Skeletal muscle satellite cell (primary cell): ENCODE measurements at regions not wholly inside any gene's neighbourhood (a gene's known extent, or its start where the extent isn't known, plus 50 kb on each side); places are given as distances from the start of the nearest gene placed in this dataset.
"Not testable (repeated sequence)": the region's sequence is repeated elsewhere in the genome, so short reads cannot be mapped to it uniquely, and the experiment has no call there.

Source experiments
- H3K27me3 ChIP-seq: 2 replicates; pipeline ENCODE4 v1.7.0; 2013; ENCODE audit warnings: low read length; ENCODE audit not compliant: control insufficient read depth, insufficient read depth
- H3K36me3 ChIP-seq: 2 replicates; pipeline ENCODE4 v1.7.0; 2013; ENCODE audit warnings: mild to moderate bottlenecking, control low read depth, low read length; ENCODE audit not compliant: insufficient read depth
- H3K4me1 ChIP-seq: 2 replicates; pipeline ENCODE4 v1.7.0; 2013; ENCODE audit warnings: low read length; ENCODE audit not compliant: control insufficient read depth, insufficient read depth
- H3K4me2 ChIP-seq: 2 replicates; pipeline ENCODE4 v1.7.0; 2013; ENCODE audit warnings: mild to moderate bottlenecking, low read length
- H3K4me3 ChIP-seq: 2 replicates; pipeline ENCODE4 v1.7.0; 2013; ENCODE audit warnings: low read length
- H3K9ac ChIP-seq: 2 replicates; pipeline ENCODE4 v1.7.0; 2013; ENCODE audit warnings: mild to moderate bottlenecking, low read depth, low read length, moderate library complexity
- H3K9me3 ChIP-seq: replicated peaks from 2 replicates; pipeline ENCODE4 v1.7.0; 2013; ENCODE audit warnings: mild to moderate bottlenecking, control low read depth, low read length

DNA sequence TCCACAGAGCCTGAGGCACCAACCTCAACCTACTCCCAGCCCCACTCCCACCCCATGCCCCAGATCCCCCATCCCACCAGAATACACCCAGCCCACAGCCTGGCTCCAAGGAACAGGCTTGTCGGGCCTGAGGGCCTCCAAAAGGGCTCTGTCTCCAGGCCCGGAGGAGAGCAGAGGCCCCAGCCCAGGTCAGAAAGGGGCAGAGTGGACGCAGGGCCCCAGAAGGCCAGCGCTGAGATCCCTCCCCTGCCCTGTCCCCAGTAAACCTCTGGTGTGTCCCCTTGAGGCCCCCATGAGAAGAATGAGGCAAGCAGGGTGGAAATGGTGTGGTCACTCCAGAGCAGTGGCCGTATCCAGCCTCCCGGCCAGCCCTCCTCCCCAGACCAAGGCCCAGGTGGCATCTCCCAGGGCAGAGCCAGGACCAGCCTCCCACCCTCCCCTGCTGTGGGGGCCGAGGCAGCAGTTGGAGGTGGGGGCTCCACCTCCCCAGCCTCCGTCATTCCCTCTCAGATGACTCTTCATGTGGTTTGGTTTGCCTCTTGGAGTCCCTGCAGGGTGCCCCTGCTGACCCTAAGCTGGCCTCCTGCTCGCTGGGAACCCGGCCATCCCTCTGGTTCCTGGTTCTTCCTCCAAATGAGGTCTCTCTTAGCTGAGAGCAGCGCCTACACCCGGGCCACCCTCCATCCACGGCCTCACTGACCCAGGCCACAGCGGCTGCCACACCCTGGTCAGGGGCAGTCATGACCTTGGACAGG lies 195.0 kb downstream of the IGLL1 start:
- no peaks in the 10 kb centered on the region for H3K4me1 ChIP-seq
- no peak overlapping the region for H3K4me3 ChIP-seq
- peaks cover 16% of the 10 kb centered on the region for H3K27me3 ChIP-seq
- H3K9me3 ChIP-seq = no peaks in the 10 kb centered on the region
- H3K4me2 ChIP-seq = no peak overlapping the region
- no peak overlapping the region for H3K9ac ChIP-seq
- H3K36me3 ChIP-seq = no peaks in the 10 kb centered on the region

DNA sequence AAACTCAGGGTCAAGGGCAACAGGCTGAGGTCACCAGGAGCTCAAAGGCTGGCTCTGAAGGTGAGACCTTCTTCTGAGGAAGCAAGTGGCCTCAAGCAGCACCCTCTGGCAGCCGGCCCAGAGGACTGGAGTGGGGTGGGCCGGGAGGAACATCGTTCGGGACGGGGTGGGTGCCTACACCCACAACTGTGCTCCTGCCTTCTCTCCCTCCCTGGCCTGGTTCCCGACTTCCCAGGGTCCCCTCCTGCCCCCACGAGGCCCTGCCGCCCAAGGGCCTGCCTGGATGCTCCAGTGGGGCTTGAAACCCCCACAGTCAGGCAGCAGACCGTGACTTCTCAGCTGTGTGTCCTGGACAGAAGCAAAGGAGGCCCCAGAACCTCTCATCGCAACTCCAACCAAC lies 195.7 kb downstream of the IGLL1 start:
- Histone ChIP-seq H3K9me3 (no peaks in the 10 kb centered on the region), H3K4me3 (no peak overlapping the region), H3K9ac (no peak overlapping the region), H3K36me3 (no peaks in the 10 kb centered on the region), H3K27me3 (peaks cover 15% of the 10 kb centered on the region), H3K4me1 (no peaks in the 10 kb centered on the region), H3K4me2 (no peak overlapping the region)

DNA sequence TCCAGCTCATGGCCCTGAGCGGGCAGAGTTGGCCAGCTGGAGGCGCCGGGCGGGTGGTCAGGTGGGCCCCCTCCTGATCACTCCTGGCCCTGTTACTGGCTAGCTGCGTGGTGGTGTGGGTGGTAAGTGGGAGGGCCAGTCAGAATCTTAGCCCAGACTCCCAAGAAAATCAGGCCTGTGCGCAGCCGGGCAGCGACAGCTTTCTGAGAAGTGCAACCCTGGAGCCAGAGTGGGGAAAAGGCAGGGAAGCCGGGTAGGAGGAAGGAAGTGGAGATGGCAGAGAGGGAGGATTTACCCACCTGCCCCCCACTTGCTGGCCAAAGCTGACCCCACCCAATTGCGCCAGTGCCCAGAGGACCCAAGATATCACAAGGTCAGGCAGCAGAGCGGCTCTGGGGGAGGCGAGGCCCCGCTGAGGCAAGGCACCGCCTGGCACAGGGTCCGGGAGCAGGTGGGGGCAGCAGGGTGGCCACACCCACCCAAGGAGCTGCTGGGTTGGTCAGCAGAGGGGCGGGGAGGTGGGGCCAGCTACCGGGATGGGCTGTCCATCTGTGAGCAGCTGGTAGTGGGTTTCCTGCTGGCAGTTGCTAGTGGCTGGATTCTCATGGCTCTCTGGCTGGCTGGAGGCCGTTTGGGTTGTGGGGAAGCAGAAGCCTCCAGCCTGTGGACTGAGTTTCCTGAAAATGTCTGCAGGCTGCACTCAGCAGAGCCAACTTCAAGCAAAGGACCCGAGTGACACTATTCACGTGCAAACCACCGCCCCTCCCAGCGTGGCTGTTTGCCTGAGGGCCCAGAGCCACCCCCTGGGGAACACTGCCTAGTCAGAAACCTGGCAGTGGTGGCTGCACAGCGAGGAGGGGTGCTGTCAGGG lies 196.4 kb downstream of the IGLL1 start:
- H3K4me2 ChIP-seq = no peak overlapping the region
- no peaks in the 10 kb centered on the region for H3K36me3 ChIP-seq
- no peak overlapping the region for H3K4me3 ChIP-seq
- no peak overlapping the region for H3K9ac ChIP-seq
- no peaks in the 10 kb centered on the region for H3K9me3 ChIP-seq
- no peaks in the 10 kb centered on the region for H3K4me1 ChIP-seq
- peaks cover 13% of the 10 kb centered on the region for H3K27me3 ChIP-seq

DNA sequence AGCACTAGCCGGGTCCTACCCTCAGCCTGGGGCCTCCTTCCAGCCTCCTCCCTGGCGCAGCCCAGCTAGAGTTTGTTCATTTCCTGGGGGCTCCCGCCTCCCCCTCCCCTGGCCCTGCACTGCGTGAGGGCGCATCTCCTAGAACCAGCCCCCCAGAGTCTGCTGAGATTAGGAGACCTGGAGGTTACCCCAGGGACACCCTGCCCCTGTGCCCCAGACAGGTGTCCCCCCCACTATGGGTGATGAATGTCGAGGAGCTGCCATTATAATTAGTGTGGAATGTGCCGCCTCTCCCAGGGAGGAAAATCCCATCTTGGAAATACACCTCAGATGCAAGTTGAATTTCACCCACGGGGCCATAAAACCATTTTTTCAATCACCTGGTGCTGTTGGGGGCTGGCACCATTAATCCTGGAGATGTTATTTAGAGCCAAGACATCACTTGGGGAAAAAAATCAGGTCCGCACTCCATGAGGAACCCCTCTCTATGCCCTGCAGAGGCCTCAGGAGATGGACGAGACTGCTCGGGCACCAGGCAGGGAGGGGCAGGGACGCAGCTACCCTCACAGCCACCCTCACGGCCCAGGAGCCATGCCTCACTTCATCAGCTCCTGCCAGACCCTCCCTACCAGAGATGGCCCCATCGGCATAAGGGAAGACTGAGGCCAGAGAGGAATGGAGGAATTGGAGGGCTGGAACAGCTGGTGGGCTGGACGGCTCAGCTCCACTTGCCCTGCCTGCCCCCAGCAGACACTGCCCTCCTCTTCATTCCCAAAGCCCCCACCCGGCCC lies 197.5 kb downstream of the IGLL1 start:
- H3K4me2 ChIP-seq = no peak overlapping the region
- no peaks in the 10 kb centered on the region for H3K4me1 ChIP-seq
- no peaks in the 10 kb centered on the region for H3K9me3 ChIP-seq
- no peaks in the 10 kb centered on the region for H3K36me3 ChIP-seq
- H3K9ac ChIP-seq = no peak overlapping the region
- H3K27me3 ChIP-seq = peaks cover 13% of the 10 kb centered on the region
- H3K4me3 ChIP-seq = no peak overlapping the region

DNA sequence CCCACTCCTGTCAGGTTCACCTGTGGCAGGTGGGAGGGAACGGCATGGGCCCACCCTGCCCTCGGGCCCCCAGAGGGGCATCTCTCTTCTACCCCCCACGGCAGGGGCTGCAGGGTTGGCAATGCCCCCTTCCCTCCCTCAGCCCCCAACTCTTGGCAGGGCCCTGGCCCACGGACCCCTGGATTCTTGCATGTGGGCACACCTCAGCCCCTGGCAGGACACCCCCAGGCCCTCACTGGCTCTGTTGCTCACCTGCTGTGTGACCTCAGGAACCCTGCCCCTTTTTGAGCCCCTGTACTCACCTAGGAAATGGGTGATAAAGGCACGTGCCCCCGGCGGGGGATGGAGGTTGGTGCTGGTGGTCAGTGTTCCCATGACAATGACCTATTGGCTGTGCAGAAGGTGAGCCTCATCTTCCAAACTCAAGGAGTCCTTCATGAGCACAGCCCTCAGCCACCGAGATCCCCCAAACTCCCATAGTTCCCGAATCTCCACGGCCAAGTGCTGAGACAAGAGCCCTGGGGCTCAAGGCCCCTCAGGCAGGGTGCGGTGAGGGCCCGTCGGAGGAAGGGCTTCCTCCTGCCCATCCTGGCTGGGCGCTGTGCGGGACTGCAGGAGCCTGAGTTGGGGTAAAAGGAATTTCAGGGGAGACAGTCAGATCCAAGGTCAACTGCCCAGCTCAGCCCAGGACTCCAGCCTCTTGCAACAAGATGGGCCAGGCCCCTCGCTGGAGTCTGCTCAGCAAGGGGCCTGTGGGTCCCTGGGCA lies 198.2 kb downstream of the IGLL1 start:
- Histone ChIP-seq H3K4me3 (no peak overlapping the region), H3K27me3 (peaks cover 14% of the 10 kb centered on the region), H3K36me3 (no peaks in the 10 kb centered on the region), H3K4me2 (no peak overlapping the region), H3K9me3 (no peaks in the 10 kb centered on the region), H3K9ac (no peak overlapping the region), H3K4me1 (no peaks in the 10 kb centered on the region)

DNA sequence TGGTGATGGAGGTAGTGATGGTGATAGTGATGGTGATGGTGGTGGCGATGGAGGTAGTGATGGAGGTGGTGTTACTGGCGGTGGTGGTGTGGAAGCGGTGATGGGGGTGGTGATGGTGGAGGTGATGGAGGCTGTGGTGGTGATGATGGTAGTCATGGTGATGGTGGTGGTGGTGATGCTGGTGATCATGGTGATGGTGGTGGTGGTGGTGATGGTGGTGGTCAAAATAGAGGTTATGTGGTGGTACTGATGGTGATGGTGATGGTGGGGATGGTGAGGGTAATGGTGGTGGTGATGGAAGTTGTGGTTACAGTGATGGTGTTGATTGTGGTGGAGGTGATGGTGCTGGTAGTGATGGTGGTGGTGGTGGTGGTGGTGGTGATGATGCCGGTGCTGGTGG lies 199.2 kb downstream of the IGLL1 start:
- Histone ChIP-seq H3K27me3 (peaks cover 17% of the 10 kb centered on the region), H3K4me3 (no peak overlapping the region), H3K9me3 (no peaks in the 10 kb centered on the region), H3K36me3 (no peaks in the 10 kb centered on the region), H3K9ac (no peak overlapping the region), H3K4me2 (no peak overlapping the region), H3K4me1 (no peaks in the 10 kb centered on the region)

DNA sequence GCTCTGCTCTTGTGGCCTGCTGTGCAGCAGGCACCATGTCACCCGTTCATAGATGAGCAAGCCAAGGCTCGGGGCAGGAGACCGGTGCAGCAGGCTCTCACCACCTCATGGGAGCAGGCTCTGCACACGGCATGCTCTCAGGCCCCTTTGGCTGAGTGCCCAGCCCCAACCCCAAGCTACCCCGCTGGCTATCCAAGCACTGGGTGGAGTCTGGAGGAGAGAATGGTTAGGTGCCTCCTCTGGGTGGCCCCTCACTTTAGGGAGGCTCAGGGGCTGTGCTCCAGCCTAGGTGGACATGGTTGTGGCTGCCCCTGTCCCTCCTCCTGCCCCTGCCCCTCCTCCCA lies 199.9 kb downstream of the IGLL1 start:
- Histone ChIP-seq H3K4me2 (no peak overlapping the region), H3K9me3 (no peaks in the 10 kb centered on the region), H3K9ac (no peak overlapping the region), H3K4me3 (no peak overlapping the region), H3K36me3 (no peaks in the 10 kb centered on the region), H3K4me1 (no peaks in the 10 kb centered on the region), H3K27me3 (peaks cover 20% of the 10 kb centered on the region)

DNA sequence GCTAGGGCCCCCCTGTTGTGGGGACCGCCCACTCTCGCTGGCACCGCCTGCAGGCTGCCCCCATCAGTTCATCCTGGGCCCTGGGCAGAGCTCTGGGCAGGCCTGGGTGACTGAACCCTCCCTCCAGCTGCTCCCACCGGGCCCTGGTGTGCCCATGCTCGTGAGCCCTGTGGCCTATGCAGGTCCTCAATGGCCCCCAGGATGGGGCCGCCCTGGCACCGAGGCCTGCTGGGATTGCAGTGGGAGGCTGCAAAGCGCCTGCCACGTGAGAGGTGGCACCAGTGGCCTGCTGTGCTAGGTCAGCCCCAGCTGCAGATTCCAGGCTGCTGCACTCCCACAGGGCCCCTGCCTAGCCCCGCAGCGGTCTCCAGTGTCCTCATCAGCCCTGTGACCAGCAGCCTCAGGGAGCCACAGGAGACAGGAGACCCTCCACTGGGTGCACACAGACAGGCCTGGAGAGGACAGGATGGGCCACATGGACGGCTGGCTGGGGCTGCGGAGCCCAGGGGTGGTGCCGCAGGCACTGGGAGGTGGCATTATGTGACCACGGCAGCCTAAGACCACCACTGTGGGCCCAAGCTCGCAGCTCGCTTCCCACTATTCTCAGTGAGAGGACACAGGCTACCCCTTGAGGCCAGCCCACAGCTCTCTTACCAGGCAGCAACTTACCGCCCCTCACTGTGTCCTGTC lies 199.4 kb downstream of the BCR start:
- not testable (repeated sequence) for H3K4me1 ChIP-seq, H3K4me2 ChIP-seq, H3K9ac ChIP-seq, H3K4me3 ChIP-seq, H3K9me3 ChIP-seq, H3K36me3 ChIP-seq
- peaks cover 23% of the 10 kb centered on the region for H3K27me3 ChIP-seq

DNA sequence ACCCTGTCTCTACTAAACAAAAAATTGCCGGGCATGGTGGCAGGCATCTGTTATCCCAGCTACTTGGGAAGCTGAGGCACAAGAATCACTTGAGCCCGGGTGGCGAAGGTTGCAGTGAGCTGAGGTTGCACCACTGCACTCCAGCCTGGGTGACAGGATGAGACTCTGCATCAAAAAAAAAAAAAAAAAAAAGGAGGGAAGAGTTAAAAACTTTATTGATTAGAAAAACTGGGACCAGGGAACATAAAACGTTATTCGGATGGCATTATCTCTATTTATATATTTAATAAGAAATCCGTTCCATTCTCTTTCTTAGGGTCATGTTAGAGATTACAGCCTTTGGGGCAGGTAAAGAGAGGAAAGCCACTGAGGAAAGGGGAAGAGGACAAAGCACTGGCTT lies 197.5 kb downstream of the BCR start:
- H3K27me3 ChIP-seq = peaks cover 22% of the 10 kb centered on the region
- H3K9ac ChIP-seq = no peak overlapping the region
- no peak overlapping the region for H3K4me3 ChIP-seq
- H3K4me1 ChIP-seq = no peaks in the 10 kb centered on the region
- no peak overlapping the region for H3K4me2 ChIP-seq
- H3K9me3 ChIP-seq = no peaks in the 10 kb centered on the region
- H3K36me3 ChIP-seq = no peaks in the 10 kb centered on the region

DNA sequence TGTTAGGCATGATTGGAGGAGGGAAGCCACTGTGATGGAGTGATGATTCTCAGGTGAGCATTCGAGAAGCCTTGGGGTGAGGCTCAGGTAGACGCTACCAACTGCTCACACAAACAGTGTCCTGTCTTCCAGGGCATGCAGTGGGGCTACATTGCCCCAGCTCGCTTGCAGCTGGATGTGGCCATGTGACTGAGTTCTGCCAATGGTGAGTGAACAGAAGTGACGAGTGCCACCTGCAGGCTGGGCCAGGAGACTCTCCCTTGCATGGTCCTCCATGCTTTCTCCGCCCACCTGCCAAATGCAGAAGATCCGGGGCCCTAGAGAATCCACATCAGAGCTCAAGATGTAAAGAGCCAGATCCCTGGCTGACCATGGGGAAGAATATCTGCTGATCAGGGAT lies 195.9 kb downstream of the BCR start:
- no peaks in the 10 kb centered on the region for H3K36me3 ChIP-seq
- H3K9me3 ChIP-seq = no peaks in the 10 kb centered on the region
- H3K9ac ChIP-seq = no peak overlapping the region
- H3K27me3 ChIP-seq = peaks cover 25% of the 10 kb centered on the region
- H3K4me2 ChIP-seq = no peak overlapping the region
- H3K4me1 ChIP-seq = no peaks in the 10 kb centered on the region
- H3K4me3 ChIP-seq = no peak overlapping the region
